DND-41 (cell line): ENCODE measurements at regions not wholly inside any gene's neighbourhood (a gene's known extent, or its start where the extent isn't known, plus 50 kb on each side); places are given as distances from the start of the nearest gene placed in this dataset.
"Not testable (repeated sequence)": the region's sequence is repeated elsewhere in the genome, so short reads cannot be mapped to it uniquely, and the experiment has no call there.

Experiments
- ATAC-seq: fragments of 200-7000 bp; cut with Tn5 transposase; 3 replicates; pipeline ENCODE4 v1.9.1; 2021; ENCODE audit warnings: low read depth; ENCODE audit not compliant: insufficient read depth
- DNase-seq: peaks from one replicate; pipeline ENCODE4 v3.0.0-alpha.2; 2020
- H2AFZ ChIP-seq: 2 replicates; pipeline ENCODE4 v1.6.0; 2012; ENCODE audit warnings: low read depth, low read length
- H3K27ac ChIP-seq: 2 replicates; pipeline ENCODE4 v1.5.1; 2012; ENCODE audit warnings: low read length, inconsistent platforms
- H3K27me3 ChIP-seq: fragments of 200-600 bp; sonication (generic); 2 replicates; pipeline ENCODE4 v1.6.0; 2012; ENCODE audit warnings: low read length, mild to moderate bottlenecking, inconsistent platforms; ENCODE audit not compliant: insufficient read depth, poor library complexity
- H3K36me3 ChIP-seq: 2 replicates; pipeline ENCODE4 v1.5.1; 2012; ENCODE audit warnings: low read length, inconsistent platforms; ENCODE audit not compliant: insufficient read depth
- H3K4me1 ChIP-seq: 2 replicates; pipeline ENCODE4 v1.5.1; 2012; ENCODE audit warnings: mild to moderate bottlenecking, low read length; ENCODE audit not compliant: insufficient read depth
- H3K4me2 ChIP-seq: 2 replicates; pipeline ENCODE4 v1.6.0; 2012; ENCODE audit warnings: mild to moderate bottlenecking, moderate library complexity, low read length, inconsistent platforms; ENCODE audit not compliant: insufficient read depth
- H3K4me3 ChIP-seq, 2 experiments: fragments of 200-600 bp in 1 of 2; shearing (Covaris generic) in 1 of 2; 2 replicates each; pipeline ENCODE4 v1.5.1; 2012 to 2016; ENCODE audit warnings: inconsistent platforms in 2 of 2, low read length in 2 of 2, mild to moderate bottlenecking in 2 of 2, low read depth in 1 of 2, moderate library complexity in 1 of 2
- H3K79me2 ChIP-seq: 2 replicates; pipeline ENCODE4 v1.6.0; 2012; ENCODE audit warnings: low read length, inconsistent platforms; ENCODE audit not compliant: insufficient read depth
- H3K9ac ChIP-seq: 2 replicates; pipeline ENCODE4 v1.6.0; 2012; ENCODE audit warnings: low read depth, mild to moderate bottlenecking, inconsistent platforms, low read length, moderate library complexity
- H3K9me3 ChIP-seq: 2 replicates; pipeline ENCODE4 v1.5.1; 2012; ENCODE audit warnings: low read length, moderate library complexity, mild to moderate bottlenecking, inconsistent platforms; ENCODE audit not compliant: insufficient read depth, severe bottlenecking
- H4K20me1 ChIP-seq: 2 replicates; pipeline ENCODE4 v1.6.0; 2012; ENCODE audit warnings: low read length; ENCODE audit not compliant: insufficient read depth
- EZH2 ChIP-seq: IDR thresholded peaks from 3 replicates; pipeline ENCODE4 v1.6.1; 2012; ENCODE audit warnings: borderline replicate concordance, low read depth, mild to moderate bottlenecking, moderate library complexity, low read length, inconsistent platforms; ENCODE audit not compliant: severe bottlenecking
- TF ChIP-seq, protein P1 (sequence below): IDR thresholded peaks from 2 replicates; pipeline ENCODE4 v1.5.1; 2012; ENCODE audit warnings: borderline replicate concordance, low read length, moderate library complexity, mild to moderate bottlenecking; ENCODE audit not compliant: poor library complexity, severe bottlenecking; ENCODE audit errors: extremely low read depth

DNA sequence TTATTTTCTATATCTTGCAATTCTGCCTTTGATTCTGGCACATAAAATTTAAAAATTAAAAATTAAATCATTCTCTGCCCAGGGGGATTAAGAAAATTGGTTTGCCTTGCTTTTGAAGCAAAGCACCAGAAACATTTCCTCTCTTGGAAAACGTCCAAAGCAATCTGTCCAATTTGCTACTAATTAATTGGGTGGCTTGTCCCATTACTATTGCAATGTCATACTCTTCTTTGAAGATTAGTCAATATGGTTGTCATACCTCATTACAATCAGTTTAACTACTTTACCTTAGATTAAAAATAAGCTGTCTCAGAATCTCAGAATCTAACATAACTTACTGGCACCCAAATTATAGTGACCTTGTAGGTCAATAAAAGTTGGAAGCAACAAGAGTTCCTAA, 208.8 kb downstream of the TMA16 start:
- H2AFZ ChIP-seq: no peak overlapping the region
- no peaks in the 10 kb centered on the region for H4K20me1 ChIP-seq
- H3K9me3 ChIP-seq: no peaks in the 10 kb centered on the region
- H3K9ac ChIP-seq: no peak overlapping the region
- H3K4me1 ChIP-seq: no peaks in the 10 kb centered on the region
- ATAC-seq (no peak), DNase-seq (no peak)
- H3K27ac ChIP-seq: no peak overlapping the region
- no peak overlapping the region for H3K4me2 ChIP-seq
- no peaks in the 10 kb centered on the region for H3K36me3 ChIP-seq
- H3K4me3 ChIP-seq: no peak overlapping the region
- H3K27me3 ChIP-seq: no peaks in the 10 kb centered on the region
- no peak for TF ChIP-seq EZH2
- TF ChIP-seq, protein P1, sequence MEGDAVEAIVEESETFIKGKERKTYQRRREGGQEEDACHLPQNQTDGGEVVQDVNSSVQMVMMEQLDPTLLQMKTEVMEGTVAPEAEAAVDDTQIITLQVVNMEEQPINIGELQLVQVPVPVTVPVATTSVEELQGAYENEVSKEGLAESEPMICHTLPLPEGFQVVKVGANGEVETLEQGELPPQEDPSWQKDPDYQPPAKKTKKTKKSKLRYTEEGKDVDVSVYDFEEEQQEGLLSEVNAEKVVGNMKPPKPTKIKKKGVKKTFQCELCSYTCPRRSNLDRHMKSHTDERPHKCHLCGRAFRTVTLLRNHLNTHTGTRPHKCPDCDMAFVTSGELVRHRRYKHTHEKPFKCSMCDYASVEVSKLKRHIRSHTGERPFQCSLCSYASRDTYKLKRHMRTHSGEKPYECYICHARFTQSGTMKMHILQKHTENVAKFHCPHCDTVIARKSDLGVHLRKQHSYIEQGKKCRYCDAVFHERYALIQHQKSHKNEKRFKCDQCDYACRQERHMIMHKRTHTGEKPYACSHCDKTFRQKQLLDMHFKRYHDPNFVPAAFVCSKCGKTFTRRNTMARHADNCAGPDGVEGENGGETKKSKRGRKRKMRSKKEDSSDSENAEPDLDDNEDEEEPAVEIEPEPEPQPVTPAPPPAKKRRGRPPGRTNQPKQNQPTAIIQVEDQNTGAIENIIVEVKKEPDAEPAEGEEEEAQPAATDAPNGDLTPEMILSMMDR: no peak
- H3K79me2 ChIP-seq: no peaks in the 10 kb centered on the region

DNA sequence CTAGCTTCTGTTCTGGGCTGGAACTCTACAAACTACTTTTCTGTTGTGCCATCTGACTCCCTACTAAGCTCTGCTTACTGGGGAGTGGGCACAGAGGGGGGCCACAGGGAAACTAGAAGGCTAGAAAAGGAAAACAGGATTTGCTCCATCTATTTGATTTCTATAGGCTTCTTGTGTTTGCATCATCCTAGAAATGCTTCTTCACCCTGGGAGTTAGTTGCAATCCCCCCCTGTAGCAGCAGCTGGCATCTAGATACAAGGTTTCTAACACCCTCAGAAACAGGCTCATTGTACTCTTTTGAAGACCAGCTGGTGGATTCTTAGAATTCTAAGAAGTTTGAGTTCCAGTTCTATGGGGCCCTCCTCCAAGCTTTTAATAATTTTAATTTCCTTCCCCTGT, 213.4 kb downstream of the TMA16 start:
- Histone ChIP-seq H3K36me3 (no peaks in the 10 kb centered on the region), H3K27me3 (no peaks in the 10 kb centered on the region), H3K79me2 (no peaks in the 10 kb centered on the region), H3K27ac (no peak overlapping the region), H3K9ac (no peak overlapping the region), H3K4me3 (no peak overlapping the region), H3K9me3 (no peaks in the 10 kb centered on the region), H3K4me2 (no peak overlapping the region), H2AFZ (no peak overlapping the region), H3K4me1 (no peaks in the 10 kb centered on the region), H4K20me1 (no peaks in the 10 kb centered on the region)
- DNase-seq: no peak
- no peak for ATAC-seq
- TF ChIP-seq EZH2: no peak

DNA sequence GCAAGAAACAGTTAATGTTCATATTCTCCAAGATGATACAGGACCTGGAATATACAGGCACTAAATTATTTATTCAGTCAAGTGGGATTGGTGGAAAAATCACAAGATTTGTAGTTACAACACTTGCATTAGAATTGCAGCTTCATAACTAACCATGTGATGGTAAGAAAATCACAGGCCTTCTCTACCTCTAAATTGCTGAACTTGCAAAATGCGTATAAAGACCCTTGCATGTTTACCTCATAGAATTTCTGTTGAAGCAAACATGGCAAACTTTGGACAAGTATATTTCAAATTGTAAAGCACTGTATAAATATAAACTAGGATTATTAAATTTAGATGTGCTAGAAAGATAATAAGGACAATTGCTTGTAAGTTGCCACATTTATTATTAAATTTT, 215.1 kb downstream of the TMA16 start:
- H3K4me1 ChIP-seq: no peaks in the 10 kb centered on the region
- no peaks in the 10 kb centered on the region for H3K9me3 ChIP-seq
- DNase-seq (no peak), ATAC-seq (no peak)
- H3K4me3 ChIP-seq: no peak overlapping the region
- H3K36me3 ChIP-seq: no peaks in the 10 kb centered on the region
- TF ChIP-seq, protein P1: no peak
- no peak for TF ChIP-seq EZH2
- no peak overlapping the region for H2AFZ ChIP-seq
- H4K20me1 ChIP-seq: no peaks in the 10 kb centered on the region
- no peaks in the 10 kb centered on the region for H3K79me2 ChIP-seq
- no peak overlapping the region for H3K4me2 ChIP-seq
- no peaks in the 10 kb centered on the region for H3K27me3 ChIP-seq
- H3K9ac ChIP-seq: no peak overlapping the region
- H3K27ac ChIP-seq: no peak overlapping the region

DNA sequence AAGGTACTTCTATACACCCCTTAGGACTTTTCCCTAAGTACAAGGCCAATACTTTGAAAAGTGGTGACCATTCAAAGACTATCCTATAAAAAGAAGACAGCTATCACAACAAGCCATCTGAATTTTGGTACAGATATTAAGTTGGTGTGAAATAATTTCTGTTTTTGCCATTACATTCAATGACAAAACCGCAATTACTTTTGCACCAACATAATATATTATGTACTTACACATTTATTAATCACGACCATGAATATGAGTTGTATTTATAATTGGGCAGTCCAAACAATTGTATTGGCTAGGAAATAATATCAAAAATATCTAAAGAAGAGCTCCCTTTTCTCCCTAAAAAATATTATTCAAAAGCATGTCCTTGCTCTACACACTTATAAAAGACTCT, 215.7 kb downstream of the TMA16 start:
- Histone ChIP-seq H3K4me2 (no peak overlapping the region), H3K27ac (no peak overlapping the region), H3K9me3 (no peaks in the 10 kb centered on the region), H3K4me1 (no peaks in the 10 kb centered on the region), H2AFZ (no peak overlapping the region), H3K36me3 (no peaks in the 10 kb centered on the region), H4K20me1 (no peaks in the 10 kb centered on the region), H3K9ac (no peak overlapping the region), H3K27me3 (no peaks in the 10 kb centered on the region), H3K4me3 (no peak overlapping the region), H3K79me2 (no peaks in the 10 kb centered on the region)
- ATAC-seq (no peak), DNase-seq (no peak)
- TF ChIP-seq, protein P1: no peak
- TF ChIP-seq EZH2: no peak

DNA sequence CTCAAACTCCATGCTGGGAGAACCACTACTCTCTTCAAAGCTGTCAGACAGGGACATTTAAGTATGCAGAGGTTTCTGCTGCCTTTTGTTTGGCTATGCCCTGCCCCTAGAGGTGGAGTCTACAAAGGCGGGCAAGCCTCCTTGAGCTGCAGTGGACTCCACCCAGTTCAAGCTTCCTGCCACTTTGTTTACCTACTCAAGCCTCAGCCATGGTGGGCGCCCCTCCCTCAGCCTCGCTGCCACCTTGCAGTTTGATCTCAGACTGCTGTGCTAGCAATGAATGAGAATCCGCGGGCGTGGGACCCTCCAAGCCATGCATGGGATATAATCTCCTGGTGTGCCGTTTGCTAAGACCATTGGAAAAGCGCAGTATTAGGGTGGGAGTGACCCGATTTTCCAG, 230.0 kb downstream of the TMA16 start:
- not testable (repeated sequence) for H3K4me3 ChIP-seq, H3K4me2 ChIP-seq, ATAC-seq, H2AFZ ChIP-seq, H3K27me3 ChIP-seq, H3K9ac ChIP-seq, H3K79me2 ChIP-seq, H3K36me3 ChIP-seq, H3K9me3 ChIP-seq, DNase-seq, H3K27ac ChIP-seq, H4K20me1 ChIP-seq, H3K4me1 ChIP-seq
